GM21447 (cell line): ENCODE measurements at regions not wholly inside any gene's neighbourhood (a gene's known extent, or its start where the extent isn't known, plus 50 kb on each side); places are given as distances from the start of the nearest gene placed in this dataset.

ENCODE experiments used
- ATAC-seq: cut with Tn5 transposase; IDR thresholded peaks from one replicate; pipeline ENCODE4 v1.9.1; 2021; ENCODE audit not compliant: unreplicated experiment

DNA sequence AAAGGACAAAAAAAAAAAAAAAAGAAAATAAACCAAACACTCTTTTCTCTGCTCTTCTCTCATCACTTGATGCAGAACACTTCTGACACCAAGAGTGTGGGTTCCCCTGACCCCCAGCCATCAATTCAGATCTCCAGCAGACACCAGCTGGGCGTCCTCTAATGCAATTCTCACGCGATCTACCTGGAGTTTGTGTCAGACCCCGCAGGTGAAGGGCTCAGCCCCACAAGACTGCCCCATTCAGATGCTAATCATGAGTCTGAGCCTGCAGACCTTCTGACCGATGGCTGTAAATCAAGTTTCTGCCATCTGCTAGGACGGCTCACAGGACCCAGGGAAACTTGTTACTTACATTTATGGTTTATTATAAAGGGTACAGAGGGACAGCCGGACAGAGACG lies 133.6 kb upstream of the C1orf174 start:
- no peak for ATAC-seq

DNA sequence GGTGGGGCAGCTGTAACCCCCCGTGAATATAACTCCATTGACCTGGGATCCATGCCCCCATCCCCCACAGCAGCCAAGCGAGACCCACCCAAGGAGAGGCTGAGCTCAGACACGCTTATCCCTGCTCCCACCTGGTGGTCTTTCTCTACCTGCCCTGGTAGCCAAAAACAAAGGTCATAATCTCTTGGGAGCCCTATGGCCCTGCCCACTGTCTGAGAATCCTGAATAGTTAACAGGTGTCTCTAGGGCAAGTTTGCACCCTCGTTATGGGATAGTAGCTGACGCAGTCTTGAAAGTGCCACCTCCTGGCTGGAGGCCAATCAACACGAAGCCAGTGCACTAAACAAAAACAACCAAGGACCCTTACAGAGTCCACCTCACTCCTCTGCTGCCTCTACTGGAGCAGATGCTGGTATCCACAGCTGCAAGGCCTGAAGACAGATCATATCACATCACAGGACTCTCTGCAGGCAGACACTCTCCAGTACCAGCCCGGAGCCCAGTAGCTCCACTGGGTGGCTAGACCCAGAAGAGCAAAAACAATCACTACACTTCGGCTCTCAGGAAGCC lies 134.3 kb upstream of the C1orf174 start:
- ATAC-seq = no peak

DNA sequence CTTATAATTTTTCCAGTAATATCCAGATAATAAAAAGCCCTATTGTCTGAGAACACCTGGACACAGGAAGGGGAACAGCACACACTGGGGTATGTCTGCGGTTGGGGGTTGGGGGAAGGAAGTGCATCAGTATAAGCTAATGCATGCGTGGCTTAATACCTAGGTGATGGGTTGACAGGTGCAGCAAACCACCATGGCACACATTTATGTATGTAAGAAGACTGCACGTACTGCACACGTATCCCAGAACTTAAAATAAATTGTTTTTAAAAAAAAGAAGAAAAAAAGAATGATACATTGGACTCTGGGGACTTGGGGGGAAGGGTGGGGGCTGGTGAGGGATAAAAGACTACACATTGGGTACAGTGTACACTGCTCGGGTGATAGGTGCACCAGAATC lies 144.9 kb upstream of the C1orf174 start:
- ATAC-seq = no peak

DNA sequence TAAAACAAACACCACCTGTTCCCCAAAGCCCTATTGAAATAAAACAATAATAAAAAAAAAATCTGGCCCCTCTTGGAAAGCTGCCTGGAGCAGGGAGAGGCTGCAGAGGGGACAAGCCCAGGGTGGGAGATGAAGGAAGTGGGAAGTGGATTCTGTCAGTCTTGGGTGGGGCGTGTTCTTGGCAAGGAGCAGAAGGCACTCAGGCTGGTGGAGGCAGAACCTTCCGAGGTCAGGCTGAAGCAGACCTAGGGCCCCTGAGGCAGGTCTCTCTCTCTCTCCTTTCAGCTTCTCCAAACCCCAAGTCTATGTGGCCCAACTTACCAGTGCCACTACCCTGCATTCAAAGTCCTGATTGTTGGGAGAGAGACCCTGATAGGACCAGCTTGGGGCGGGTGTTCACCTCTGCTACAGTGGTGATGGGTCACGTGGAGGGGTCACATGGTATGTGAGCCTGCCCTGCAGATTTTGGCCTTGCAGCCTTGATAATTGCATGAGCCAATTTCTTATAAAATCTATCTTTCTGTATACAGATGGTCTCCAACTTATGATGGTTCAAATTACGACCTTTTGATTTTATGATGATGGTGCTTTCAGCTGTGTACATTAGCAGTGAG lies 145.4 kb upstream of the C1orf174 start:
- ATAC-seq = no peak

DNA sequence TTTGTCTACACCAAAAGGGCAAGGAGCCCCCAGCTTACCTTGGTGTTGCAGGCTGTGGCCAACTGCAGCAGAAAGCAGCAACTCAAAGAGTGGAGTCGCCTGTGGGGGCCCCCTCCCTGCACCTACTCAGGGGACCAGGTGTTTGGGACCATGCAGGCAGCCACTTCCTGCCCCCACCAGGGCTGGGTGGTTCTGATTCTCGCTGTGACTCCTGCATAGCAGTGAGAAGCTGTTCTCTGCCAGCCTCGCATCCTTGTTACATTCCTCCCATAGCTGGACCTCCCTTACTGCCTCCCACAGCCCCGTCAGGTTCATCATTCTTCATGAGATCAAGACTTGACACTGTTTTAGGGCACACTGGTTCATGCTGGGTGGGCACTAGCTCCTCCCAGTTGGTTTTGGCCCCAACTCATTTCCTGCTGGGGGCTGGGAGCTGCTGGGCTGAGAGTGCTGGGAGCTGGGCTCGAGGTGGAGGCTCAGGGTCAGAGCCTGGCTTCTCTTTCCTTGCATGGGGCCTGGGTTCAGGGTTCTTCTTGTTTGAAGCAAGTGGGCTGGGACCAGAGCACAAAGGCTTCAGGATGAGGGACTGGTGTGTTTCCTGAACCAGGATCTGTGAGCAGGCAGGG lies 146.9 kb upstream of the C1orf174 start:
- ATAC-seq = no peak

DNA sequence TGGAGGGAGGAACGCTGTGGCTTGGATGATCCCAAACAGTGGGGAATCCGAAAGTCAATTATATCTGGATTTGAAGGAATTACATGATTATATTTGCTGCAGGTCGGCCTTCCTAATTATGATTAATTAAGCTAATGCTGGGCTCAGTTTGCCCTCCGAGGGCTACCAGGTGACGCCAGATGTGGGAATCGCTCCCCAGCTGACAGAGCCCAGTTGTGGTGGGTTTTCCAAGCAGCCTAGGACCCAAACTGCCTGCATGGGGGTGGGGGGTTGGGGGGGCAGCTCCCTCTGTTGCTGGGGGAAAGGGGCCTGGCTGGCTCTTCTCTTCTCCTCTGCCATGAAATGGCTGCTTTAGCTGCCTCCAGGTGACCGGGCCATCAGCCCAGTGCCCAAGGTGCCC lies 147.6 kb upstream of the C1orf174 start:
- ATAC-seq = no peak

DNA sequence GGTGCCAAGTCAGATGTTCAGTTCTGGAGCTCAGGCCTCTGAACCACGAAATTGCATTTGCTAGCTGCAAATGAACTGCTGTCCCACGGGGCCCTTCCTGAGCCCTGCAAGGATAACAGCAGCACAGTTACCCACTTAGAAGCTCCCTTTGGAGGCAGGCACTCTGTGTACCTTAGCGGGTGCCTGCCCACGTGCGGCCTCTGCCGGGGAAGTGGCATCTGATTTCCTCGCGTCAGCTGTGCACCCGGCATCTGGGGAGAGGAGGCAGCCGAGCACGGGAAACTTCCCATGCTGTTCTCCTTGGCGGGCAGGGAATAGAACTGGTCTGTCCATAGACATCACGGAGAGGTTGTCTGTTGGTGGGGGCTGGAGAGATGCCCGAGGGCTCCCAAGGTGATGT lies 148.0 kb upstream of the C1orf174 start:
- no peak for ATAC-seq

DNA sequence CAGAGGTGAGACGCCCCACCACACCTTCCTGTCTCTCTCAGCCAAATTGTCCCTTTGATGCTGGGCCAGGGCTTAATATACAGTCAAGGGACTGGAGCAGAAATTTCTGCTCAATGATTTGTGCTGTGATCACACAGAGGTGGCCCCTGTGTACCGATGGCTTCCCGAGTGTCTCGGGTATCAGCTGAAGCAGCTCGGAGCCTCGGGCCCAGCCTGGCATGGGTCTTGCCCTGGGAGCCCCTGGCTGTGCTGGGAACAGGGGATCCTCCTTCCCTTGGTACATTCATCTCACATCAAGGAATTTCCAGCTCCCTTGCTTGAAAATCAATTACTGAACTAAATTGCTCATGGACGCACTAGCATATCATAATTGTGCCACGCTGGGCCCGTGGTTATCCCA lies 148.8 kb upstream of the C1orf174 start:
- ATAC-seq = no peak

DNA sequence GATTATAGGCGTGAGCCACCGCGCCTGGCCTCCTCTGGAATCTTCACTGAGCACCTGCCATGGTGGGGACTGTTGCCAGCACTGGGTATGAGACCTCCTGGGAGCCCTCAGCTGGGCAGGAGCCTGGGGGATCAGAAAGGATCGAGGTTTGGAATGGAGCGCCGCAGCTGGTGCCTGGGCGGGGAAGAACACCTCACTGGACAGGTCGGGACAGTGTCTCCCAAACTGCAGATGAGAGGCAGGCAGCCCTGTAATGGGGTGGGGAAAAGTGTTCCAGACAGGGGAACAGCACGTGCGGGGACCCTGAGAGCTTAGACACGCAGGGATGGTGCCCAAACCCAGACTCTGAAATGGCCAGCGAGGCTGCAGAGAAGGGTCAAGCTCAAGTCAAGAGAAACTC lies 150.9 kb upstream of the C1orf174 start:
- no peak for ATAC-seq

DNA sequence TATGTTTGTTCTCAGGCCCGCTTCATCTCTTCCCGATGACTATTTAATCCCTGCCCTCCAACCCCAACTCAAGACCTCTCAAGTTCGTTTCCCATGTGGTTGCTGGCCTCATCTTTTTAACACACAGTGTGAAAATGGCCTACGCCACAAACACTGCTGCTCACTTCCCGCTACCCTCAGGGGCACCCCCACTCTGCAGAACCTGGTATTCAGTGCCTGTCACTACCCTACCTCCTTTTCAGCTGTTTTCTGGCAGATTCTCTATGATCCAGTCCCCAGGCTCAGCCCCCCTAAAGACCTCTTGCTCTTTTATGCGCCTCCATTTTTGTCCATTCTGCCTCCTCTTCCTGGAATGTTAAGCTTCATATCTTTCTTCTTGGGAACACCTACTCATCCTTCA lies 152.6 kb upstream of the C1orf174 start:
- no peak for ATAC-seq

DNA sequence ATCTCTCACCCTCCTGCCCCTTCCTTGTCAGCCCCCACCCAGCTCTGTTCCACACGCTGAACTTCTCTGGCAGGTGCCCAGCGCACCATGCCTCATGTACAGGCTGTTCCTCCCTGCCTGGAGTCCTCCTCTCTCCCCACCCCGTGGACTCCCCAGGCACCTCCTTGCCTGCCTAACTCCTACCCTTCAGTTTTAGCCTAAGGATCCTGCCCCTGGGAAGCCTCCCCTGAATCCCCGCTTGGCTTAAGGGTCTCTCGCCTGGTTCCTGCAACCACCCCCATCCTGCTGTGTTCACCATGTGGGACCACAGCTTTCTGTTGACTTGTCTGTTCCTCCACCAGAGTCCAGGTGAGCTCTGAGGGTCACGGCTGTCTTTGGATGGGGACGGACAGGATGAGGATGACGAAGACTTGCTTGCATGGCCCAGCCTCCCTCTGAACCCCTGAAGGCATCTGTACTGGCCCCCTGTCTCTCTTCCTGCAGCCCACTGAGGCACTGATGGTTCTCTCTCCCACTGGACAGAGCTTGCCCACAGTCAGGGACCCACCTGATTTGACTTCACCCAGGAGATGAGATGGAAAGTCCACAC lies 153.2 kb upstream of the C1orf174 start:
- ATAC-seq = no peak

DNA sequence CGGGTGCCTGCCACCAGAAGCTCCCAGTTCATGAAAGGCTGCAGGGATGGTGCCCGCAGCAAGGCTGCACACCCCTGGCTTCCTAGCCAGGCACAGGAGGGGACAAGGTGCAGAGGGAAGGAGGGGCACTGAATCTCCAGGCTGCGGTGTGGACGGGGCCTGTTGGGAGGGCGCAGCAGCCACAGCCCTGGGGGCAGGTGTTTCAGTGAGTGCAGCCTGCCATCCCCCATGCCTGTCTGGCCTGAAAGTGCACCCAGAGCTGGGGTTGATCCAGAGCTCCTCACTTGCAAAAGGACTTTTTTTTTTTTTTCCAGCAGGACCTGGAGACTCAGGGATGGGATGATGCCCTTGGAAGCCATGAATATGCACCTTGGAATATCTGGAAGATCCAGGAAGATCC lies 153.7 kb upstream of the C1orf174 start:
- no peak for ATAC-seq

DNA sequence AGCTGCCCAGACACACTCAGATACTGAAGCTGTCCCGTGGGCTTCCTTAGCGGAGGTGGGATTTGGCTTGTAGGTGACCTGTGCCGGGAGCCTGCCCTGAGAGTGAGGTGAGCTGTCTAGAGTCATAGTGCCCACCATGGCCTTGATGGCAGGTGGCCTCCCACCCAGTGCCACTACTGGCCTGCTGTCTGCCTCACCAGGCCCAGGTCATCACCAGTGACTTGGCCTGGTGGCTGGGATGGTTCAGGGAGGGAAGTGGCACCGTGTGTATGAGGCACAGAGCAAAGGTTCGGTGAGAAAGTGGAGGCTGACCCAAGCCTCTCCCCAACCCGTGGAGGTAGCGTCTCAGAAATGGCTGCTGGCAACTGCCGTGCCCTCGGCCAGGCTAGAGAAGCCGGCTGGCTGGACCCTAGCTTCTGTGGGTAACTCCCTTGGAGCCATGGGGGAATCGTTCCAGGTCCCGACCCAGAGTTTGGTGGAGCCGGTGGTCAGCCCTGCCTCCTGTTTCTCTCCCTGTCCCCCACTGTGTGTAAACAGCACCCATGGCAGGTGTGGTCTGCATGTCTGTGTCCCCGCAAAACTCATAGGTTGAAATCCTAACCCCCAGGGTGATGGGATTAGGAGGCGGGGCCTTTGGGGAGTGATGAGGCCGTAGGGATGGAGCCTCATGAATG lies 155.4 kb upstream of the C1orf174 start:
- no peak for ATAC-seq

DNA sequence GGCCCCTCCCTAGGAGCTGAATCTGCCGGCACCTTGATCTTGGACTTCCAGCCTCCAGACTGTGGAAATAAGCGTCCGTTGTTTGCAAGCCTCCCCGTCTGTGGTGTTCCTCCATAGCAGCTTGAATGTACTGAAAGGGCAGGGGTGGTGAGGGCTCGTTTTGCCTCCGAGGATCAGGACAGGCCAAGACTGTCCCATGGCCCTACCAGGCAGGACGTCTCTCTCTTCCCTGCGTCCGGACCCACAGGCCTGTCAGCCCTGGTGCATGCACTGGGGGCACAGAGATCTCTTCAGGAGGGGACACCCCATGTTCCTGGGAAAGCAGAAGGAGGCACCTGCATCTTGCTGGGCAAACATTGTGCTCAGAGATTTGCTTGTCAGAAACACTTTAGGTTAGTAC lies 156.3 kb upstream of the C1orf174 start:
- no peak for ATAC-seq

DNA sequence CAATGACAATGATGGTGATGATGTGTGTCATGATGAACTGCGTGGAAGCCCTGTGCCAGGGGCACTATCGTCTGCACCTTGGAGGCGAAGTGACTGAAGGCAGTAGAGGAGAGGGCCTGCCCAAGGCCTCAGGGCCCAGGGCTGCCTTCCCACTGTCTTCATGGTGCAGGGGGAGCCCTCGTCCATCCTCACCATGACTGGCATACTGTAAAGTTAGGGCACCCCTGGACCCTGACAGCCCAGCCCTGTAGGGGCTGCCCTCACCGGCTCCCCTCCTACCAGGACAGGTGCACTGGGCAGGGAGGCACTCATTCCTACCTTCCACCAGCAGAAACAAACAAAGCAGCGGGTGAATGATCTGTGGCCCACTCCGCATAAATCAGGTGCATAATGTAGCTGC lies 156.9 kb upstream of the C1orf174 start:
- ATAC-seq = no peak

DNA sequence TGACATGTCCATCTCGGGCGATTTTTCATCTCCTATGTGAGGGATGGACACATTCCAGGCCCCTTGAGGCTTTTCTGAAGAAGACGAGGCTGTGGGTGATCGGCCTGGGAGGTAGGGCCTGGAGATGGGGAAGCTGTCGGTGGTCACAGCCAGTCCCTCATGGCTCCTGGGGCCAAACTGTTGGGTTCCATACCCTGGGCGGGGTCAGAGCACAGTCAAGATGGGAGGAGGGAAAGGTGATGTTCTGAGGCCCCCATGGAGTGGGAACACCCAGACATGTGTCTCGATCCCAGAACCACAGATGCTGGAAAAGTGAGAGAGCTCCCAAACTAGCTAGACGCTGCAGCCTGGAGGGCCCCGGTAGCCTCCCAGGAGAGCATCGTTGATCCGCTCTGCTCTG lies 157.5 kb upstream of the C1orf174 start:
- ATAC-seq = no peak

DNA sequence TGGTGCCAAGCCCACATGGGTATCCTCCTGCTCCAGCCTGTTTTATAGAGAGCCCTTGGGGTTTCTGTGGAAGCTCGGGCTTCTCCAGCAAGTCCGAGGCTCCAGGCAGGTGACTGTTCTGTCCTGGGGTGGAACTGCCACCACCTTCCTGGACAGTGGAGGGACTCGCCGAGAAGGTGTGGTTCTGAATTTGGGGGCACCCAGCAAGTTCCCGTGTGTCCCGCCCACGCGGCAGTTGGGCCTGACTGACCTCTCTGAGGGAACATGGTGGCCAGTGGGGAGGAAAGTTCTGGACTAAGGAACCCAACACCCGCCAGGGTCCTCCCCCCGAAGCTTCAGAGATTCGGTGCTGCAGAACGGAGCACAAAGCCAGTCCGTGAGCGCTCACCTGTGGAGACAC lies 158.1 kb upstream of the C1orf174 start:
- ATAC-seq = no peak

DNA sequence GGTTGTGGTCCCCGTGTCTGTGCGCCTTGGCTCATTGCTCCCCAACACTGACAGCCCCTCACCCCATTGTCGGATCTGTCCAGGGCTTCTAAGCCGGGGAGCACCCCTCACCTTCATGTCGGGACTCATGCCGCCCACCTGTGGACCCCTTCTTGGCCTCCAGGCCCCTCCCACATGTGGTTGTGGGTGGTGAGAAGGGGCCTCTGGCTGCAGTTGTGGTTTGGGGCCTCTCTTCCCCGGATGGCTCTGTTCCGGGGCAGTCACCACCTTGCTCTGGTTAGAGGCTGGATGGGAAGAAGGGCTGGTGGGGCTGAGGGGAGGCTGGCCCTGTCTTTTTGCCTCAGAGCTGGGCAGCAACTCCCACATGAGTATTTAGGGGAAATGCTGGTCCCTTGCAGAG lies 158.6 kb upstream of the C1orf174 start:
- ATAC-seq = no peak

DNA sequence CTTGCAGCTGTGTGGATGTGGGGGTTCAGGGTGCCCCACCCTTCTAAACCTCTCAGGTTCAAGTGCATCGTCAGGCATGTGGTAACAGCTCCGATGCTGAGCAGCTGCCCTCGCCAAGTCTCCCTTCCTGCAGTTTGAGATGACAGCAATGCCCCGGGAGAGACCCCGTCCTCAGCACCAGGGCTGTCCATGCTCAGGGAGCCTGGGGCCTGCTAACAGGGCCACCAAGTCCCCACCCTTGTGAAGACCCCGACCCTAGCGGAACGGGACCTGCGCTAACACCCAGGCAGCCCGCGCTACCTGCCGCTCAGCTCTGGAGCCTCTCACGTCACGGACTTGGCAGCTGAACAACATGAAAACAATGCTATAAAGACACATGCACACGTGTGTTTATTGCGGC lies 159.2 kb upstream of the C1orf174 start:
- ATAC-seq = no peak

DNA sequence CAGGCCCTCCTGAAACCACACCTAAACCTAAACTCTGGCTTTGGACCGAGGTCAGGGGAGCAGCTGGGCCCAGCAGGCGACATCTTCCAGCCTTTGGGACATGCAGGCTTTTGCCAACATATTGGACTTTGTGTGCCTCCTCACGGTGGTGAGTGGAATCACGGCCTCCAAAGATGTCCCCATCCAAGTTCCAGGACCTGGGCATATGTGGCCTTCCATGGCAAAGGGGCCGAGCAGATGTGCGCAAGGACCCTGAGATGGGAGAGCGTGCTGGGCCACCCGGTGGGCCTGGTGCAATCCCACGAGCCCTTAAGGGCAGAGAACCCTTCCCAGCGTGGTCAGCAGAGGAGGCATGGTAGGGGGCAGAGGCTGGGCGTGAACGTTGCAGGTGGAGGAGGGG lies 160.8 kb upstream of the C1orf174 start:
- ATAC-seq = no peak

DNA sequence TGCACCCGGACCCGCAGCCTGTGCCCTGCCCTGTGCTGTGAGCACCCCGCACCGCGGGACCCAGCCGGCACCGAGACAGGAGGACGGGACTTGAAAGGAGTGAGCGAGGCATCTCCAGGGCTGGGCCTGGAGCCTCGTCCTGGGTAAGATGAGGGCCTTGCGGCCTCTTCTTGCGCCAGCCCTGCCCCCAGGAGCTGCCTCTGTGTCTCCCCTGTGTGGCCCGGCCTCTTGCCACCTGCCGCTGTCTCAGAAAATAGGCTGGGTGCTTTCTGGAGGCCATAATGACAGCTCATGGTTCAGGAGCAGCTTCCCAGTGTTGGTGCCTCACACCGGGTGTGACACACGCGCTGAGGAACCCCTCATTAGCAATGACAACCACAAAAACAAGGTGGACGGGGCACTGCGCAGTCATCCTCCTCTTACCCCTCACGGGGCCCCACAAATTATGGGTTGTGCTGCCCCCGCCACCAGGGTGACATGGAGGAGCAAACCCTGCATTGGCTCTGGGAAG lies 161.5 kb upstream of the C1orf174 start:
- ATAC-seq = no peak

DNA sequence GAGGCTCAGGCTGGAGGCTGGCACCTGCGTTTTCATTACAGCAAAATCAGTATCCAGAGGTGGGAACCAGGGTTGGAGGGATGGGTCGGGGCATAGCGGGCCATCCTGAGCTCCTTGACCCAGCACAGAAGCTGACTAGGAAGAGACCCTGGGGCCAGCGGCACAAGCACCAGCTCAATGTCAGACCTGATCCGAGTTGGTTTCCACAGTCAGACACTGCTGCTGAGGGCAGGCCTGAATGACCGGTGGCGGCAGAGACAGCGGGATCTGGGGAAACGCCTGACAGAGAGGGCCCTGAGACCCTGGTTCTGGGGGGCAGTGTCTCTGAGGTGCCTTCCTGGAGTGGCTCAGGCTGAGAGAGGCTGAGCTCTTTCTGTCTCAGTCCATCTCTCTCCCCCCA lies 162.0 kb upstream of the C1orf174 start:
- no peak for ATAC-seq
